Cardiac fibroblast (primary cell): ENCODE measurements at regions not wholly inside any gene's neighbourhood (a gene's known extent, or its start where the extent isn't known, plus 50 kb on each side); places are given as distances from the start of the nearest gene placed in this dataset.
"Not testable (repeated sequence)": the region's sequence is repeated elsewhere in the genome, so short reads cannot be mapped to it uniquely, and the experiment has no call there.

ENCODE experiments used
- DNase-seq, 2 donors: peaks; one replicate each; pipeline versions ENCODE4 v3.0.0 to v3.0.0-alpha.2; 2010; ENCODE audit warnings: low read depth in 2 of 2
- H3K4me3 ChIP-seq, 2 donors: replicated peaks in 1 of 2; 1 replicate in 1 of 2; 2 replicates in 1 of 2; pipeline ENCODE4 v1.5.1; 2011; ENCODE audit warnings: low read depth in 2 of 2, low read length in 2 of 2, mild to moderate bottlenecking in 2 of 2, moderate library complexity in 1 of 2
- TF ChIP-seq, protein P1 (sequence below): IDR thresholded peaks from one replicate; pipeline ENCODE4 v1.5.1; 2011; ENCODE audit warnings: low read depth, mild to moderate bottlenecking, low read length, inconsistent platforms

DNA sequence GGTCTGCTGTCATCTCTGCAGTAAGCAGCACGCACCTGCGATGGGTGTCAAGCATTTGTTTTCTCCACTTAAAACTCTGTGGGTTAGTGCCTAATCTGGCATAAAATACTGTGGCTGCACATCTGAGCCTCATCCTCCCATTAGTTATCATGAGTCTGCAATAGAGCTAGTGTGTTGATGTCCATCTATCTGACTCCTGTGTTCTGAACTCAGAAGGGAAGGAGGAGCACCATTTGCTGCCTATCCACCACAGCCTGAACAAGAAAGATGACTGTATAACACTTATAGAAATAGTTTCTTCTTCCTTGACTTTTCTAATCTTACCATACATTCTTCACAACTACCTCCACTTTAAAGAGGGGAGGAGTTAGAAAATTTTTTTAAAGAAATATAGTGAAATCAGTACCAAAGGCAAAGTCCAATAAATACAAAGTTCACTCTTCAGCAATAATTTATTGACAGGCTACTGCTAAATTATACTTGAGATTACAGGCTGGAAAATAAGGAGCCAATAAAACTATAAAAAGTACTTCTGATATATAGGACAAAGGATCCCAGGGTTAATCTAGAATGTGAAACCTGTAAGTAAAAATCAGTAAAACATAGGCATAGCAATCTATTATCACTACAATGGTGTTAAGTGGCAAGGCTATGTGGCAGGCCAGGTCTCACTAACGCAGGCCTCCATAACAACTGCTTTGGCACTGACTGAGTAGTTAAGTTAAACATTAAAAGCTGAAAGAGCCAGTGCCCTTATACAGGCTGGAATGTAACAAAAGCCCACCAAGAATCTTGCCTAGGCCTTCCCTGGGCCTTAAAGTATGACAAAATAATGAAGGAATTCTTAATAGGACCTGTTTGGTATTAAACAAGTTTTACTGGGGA lies 70.2 kb downstream of the LGALS9C start:
- not testable (repeated sequence) for H3K4me3 ChIP-seq, DNase-seq

DNA sequence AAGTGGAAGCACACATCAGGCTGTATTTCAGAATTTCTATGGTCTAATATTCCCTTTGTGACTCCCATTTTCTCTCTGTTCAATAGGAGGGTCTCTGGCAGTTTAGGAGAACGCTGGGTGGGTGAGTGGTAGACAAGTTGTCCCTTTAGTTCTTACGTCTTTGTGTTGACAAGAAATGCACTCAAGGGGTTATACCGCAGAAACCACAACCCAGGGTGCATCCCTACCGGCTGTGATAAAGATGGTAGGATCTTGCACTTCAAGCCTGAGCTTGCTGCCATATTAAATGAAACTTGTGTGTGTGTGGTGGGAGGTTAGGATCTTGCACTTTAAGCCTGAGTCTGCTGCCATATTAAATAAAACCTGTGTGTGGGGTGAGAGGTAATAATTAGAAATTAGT lies 80.5 kb downstream of the LGALS9C start:
- not testable (repeated sequence) for DNase-seq, H3K4me3 ChIP-seq

DNA sequence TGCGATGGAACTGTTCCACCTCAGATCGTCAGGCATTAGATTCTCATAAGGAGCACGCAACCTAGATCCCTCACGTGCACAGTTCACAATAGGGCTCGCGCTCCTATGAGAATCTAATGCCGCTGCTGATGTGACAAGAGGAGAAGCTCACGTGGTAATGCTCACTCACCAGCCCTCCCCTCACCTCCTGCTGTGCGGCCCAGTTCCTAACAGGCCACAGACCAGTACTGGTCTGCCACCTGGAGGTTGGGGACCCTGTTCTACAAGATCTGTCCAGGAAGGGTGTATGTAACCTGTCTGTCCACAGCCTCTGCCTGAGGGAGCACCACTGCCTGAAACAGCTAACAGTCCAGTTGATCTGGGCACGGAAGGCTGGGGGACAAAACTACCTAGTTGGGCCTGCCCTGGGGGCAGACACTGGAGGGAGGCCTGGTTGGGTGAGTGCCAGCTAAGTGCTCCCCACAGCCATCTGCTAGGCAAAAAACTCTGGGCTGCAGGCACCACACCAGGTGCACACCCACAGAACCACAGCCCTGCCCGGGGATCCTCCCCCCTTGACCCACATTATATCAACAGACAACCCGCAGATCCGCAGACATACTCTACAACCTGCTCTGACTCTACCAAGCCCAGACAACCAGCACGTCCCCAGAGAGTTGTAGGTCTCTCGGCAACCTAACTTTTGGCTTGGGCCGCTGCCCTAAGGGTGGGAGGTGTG lies 80.7 kb downstream of the TBC1D28 start:
- DNase-seq, H3K4me3 ChIP-seq: not testable (repeated sequence)

DNA sequence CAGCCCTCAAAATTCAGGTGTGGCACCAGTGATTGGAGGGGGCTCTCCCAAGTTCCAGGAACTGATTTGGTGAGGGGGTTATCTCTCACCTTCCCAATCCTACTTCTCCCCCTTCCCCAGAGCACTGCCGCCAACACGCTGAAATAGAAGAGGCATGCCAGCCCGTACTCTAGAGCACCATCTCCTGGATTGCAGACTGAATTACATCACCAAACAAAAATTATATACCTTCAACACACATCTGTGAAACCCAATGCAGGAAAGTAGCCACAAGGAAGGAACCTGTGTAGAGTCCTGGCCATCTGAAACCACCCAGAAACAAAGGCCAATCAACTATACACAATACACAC lies 80.1 kb downstream of the TBC1D28 start:
- TF ChIP-seq, protein P1, sequence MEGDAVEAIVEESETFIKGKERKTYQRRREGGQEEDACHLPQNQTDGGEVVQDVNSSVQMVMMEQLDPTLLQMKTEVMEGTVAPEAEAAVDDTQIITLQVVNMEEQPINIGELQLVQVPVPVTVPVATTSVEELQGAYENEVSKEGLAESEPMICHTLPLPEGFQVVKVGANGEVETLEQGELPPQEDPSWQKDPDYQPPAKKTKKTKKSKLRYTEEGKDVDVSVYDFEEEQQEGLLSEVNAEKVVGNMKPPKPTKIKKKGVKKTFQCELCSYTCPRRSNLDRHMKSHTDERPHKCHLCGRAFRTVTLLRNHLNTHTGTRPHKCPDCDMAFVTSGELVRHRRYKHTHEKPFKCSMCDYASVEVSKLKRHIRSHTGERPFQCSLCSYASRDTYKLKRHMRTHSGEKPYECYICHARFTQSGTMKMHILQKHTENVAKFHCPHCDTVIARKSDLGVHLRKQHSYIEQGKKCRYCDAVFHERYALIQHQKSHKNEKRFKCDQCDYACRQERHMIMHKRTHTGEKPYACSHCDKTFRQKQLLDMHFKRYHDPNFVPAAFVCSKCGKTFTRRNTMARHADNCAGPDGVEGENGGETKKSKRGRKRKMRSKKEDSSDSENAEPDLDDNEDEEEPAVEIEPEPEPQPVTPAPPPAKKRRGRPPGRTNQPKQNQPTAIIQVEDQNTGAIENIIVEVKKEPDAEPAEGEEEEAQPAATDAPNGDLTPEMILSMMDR = peak; percentile 50
- DNase-seq = peak; percentile 29 to 53
- H3K4me3 ChIP-seq = not testable (repeated sequence)

DNA sequence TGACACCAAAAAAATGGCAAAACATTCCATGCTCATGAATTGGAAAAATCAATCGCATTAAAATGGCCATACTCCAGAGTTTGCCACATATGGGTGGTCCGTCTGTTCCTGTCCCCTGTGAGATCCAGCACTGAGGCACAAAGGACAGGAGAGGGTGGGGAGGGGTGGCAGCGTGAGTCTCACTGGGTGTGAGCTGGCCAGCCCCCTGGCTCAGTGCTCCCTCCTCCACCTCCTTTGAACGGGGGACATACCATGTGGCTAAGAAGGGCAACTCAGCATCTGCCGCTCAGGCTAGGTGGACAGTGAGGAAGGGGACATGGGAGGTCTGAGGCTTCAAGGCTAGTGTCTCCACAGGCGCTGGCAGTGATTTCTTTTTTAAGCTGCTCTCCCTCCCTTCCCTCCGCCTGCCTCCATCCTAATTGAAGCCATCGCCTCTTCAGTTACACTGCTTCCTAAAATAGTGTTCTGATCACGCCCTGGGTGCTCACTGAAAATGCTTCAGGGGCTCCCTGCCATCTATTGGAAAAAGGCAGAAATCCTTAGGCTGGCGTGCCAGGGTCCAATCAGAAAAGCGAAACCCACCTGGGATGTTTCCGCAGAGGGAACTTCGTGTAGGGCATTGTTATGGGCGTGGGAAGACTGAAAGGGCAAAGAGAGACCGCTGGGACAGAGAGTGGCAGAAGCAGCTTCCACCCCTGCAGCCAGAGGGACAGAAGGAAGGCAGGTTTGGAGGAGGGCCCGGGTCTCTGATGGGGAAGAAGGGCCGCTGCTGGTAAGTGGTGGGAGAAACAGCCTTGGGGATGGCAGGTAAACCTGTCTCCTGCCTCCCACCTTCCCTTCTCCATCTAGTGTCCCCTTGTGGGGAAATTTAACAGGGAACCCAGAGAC lies 75.8 kb downstream of the TBC1D28 start:
- DNase-seq, H3K4me3 ChIP-seq: not testable (repeated sequence)

DNA sequence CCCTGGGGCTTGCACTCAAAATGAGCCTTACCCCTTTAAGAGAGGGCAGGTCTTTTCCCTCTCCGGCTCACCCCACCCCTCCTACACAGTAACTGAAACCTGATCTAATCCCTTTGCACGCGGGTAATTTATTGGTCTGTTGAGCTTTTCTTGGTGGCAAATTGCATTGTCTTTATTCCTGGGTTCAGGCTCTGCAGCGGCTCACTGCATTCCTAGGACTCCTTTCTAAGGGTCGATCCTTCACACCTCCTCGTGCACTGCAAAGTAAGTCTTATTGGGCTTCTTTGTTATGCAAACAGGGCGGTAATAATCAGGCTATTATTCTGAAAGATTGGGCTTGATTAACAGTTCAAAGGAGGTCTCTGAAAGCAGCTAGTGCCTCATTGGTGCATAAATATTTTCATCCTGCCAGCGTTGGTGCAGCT lies 74.7 kb downstream of the TBC1D28 start:
- peak in 1 of 2 donors; percentile 7 for DNase-seq
- H3K4me3 ChIP-seq = not testable (repeated sequence)

DNA sequence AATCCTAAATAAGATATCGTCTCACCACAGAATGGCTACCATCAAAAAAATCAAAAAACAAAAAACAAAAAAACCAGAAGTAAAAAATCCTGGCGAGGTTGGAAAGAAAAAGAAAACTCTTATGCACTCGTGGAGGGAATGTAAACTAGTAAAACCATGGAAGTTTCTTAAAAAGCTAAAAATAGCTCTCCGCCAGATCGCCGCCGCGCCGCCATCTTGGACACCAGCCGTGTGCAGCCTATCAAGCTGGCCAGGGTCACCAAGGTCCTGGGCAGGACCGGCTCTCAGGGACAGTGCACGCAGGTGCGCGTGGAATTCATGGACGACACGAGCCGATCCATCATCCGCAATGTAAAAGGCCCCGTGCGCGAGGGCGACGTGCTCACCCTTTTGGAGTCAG lies 71.7 kb downstream of the TBC1D28 start:
- not testable (repeated sequence) for H3K4me3 ChIP-seq, DNase-seq

DNA sequence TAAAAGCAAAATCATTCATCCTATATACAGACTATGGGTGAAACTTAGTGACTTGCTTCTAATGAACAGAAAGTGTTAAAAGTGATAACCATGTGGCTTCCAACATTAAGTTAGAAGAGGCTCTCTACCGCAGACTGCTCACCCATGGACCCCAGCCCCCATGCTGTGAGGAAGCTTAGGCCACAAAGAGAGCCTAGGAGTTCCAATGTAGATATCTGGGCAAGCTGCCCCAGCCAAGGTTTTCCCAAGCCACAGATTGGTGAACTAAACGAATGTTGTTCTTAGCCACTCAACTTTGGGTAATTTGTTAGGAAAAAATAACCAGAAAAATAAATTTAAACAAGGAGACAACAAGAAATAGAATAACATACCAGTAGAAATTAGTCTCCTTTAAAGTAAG lies 70.1 kb downstream of the TBC1D28 start:
- peak in 1 of 2 donors; percentile 3 for DNase-seq
- not testable (repeated sequence) for H3K4me3 ChIP-seq
